Heart right ventricle (tissue), 16 donors: ENCODE measurements at regions not wholly inside any gene's neighbourhood (a gene's known extent, or its start where the extent isn't known, plus 50 kb on each side); places are given as distances from the start of the nearest gene placed in this dataset.
"Not testable (repeated sequence)": the region's sequence is repeated elsewhere in the genome, so short reads cannot be mapped to it uniquely, and the experiment has no call there.

ENCODE experiments used
- ATAC-seq, 8 donors: fragments of 200-7000 bp; cut with Tn5 transposase; one replicate each; pipeline ENCODE4 v1.9.1; 2020; ENCODE audit warnings: mild to moderate bottlenecking in 8 of 8, moderate library complexity in 8 of 8, moderate number of reproducible peaks in 1 of 8
- DNase-seq, 2 donors: peaks; one replicate each; pipeline ENCODE4 v3.0.0-alpha.2; 2020
- H3K27ac ChIP-seq, 10 donors: fragments of 200-600 bp; sonication (generic) in 2 of 10; one replicate each; pipeline versions ENCODE4 v1.5.0 to v1.8.0; 2020 to 2022; ENCODE audit warnings: mild to moderate bottlenecking in 3 of 10
- H3K27me3 ChIP-seq, 7 donors: fragments of 200-600 bp; one replicate each; pipeline ENCODE4 v1.8.0; 2021 to 2022; ENCODE audit warnings: mild to moderate bottlenecking in 2 of 7
- H3K36me3 ChIP-seq, 9 donors: fragments of 200-600 bp; sonication (generic) in 1 of 9; one replicate each; pipeline versions ENCODE4 v1.5.0 to v1.8.0; 2020 to 2022; ENCODE audit warnings: mild to moderate bottlenecking in 2 of 9
- H3K4me1 ChIP-seq, 9 donors: fragments of 200-600 bp; sonication (generic) in 1 of 9; one replicate each; pipeline versions ENCODE4 v1.5.0 to v1.8.0; 2020 to 2022; ENCODE audit warnings: mild to moderate bottlenecking in 4 of 9
- H3K4me3 ChIP-seq, 10 donors: fragments of 200-600 bp; sonication (generic) in 2 of 10; one replicate each; pipeline versions ENCODE4 v1.5.0 to v1.8.0; 2020 to 2022; ENCODE audit warnings: mild to moderate bottlenecking in 7 of 10, moderate library complexity in 2 of 10
- H3K9me3 ChIP-seq, 11 donors: fragments of 200-600 bp in 10 of 11; sonication (generic) in 2 of 11; one replicate each; pipeline versions ENCODE4 v1.5.0 to v1.8.0; 2013 to 2022; ENCODE audit warnings: mild to moderate bottlenecking in 2 of 11, control low read depth in 1 of 11, moderate library complexity in 1 of 11
- WGBS, 2 donors: extraction: QIAGEN DNeasy Blood & Tissue Kit; methylation state at CpG; one replicate each; pipeline ENCODE4 v1.1.7; 2013; ENCODE audit warnings: inconsistent platforms in 1 of 2; 5-methylcytosine and 5-hydroxymethylcytosine counted together
- intact Hi-C, 10 donors: fragments of 100-400 bp; cut with DNase I; formaldehyde crosslinking; loops; one replicate each; pipeline versions ENCODE4 v1.11.1 to v1.14.2; 2022
- TF ChIP-seq, protein P1 (sequence below), 9 donors: fragments of 200-600 bp; sonication (generic) in 2 of 9; IDR thresholded peaks; one replicate each; pipeline versions ENCODE4 v1.5.0 to v1.8.0; 2021 to 2022; ENCODE audit warnings: antibody characterized with exemption in 9 of 9, mild to moderate bottlenecking in 5 of 9, moderate library complexity in 1 of 9
- donor health status: Arrhythmogenic right ventricular cardiomyopathy.
- donor health status: ischemic (EF 13 %, LVEDD 7.1; RV severe dilation, severe dysfunction).
- donor health status: healthy with polysubstance abuse.
- donor health status: DM: no; HTN: yes; CAD: no.
- donor health status: DM: no; HTN: no; CAD: no.
- donor health status: ischemic (EF 25% LVEDD 6.9; RV normal size, moderate dysfunction).
- donor health status: ischemic (EF 25% LVEDD 5.7; RV mildly dilated, moderate dysfunction).
- donor health status: healthy.
- donor health status: DM: yes; HTN: yes; CAD: no.
- donor health status: Ischemic cardiomyopathy.
- donor health status: ischemic (EF 35%, LVEDD 5.7; RV mildly dilated, moderate dysfunction).
- donor health status: nonischemic (EF 11% LVEDD 7.7; RV severe dilation, severe dysfunction).
- donor health status: DM: yes; HTN: yes; CAD: no.
- donor health status: PGD.
- donor health status: ischemic (EF 29% LVEDD 5.4; RV normal size, mild dysfunction).
- donor health status: nonischemic (EF 23%, LVEDD 6.1; RV moderate dilation, normal function).

DNA sequence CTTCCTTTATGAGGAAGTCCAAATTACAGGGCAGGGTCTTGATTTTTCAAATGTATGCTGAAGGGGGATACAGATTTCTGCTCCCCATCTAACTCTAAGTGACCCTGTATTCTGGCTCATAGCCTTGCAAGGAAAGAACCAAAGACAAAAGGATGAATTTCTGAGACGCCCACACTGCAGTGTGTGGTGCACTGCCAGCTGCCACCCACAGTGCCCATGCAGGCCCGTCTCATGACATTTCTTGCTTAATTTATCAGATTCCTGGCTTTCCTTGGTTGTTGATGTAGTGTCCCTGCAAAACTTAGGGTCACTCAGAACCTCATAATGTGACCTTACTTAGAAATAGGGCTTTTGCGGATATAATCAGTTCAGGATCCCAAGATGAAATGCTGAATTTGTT lies 68.0 kb downstream of the CBLN4 start:
- H3K4me3 ChIP-seq, result no peak overlapping the region
- H3K27me3 ChIP-seq, result no peaks in the 10 kb centered on the region
- intact Hi-C loops, result no loop called here
- H3K4me1 ChIP-seq, result no peaks in the 10 kb centered on the region
- H3K27ac ChIP-seq, result no peak overlapping the region
- ATAC-seq (no peak), DNase-seq (no peak)
- TF ChIP-seq, protein P1, sequence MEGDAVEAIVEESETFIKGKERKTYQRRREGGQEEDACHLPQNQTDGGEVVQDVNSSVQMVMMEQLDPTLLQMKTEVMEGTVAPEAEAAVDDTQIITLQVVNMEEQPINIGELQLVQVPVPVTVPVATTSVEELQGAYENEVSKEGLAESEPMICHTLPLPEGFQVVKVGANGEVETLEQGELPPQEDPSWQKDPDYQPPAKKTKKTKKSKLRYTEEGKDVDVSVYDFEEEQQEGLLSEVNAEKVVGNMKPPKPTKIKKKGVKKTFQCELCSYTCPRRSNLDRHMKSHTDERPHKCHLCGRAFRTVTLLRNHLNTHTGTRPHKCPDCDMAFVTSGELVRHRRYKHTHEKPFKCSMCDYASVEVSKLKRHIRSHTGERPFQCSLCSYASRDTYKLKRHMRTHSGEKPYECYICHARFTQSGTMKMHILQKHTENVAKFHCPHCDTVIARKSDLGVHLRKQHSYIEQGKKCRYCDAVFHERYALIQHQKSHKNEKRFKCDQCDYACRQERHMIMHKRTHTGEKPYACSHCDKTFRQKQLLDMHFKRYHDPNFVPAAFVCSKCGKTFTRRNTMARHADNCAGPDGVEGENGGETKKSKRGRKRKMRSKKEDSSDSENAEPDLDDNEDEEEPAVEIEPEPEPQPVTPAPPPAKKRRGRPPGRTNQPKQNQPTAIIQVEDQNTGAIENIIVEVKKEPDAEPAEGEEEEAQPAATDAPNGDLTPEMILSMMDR (IDR thresholded peaks at IDR 0.05), result no peak
- WGBS, 2 donors, result 75 to 78% methylated on average over 3 of the region's 3 CpGs
- H3K9me3 ChIP-seq, result peaks cover 0 to 15% (median 0%) of the 10 kb centered on the region in 11 donors
- no peaks in the 10 kb centered on the region for H3K36me3 ChIP-seq

DNA sequence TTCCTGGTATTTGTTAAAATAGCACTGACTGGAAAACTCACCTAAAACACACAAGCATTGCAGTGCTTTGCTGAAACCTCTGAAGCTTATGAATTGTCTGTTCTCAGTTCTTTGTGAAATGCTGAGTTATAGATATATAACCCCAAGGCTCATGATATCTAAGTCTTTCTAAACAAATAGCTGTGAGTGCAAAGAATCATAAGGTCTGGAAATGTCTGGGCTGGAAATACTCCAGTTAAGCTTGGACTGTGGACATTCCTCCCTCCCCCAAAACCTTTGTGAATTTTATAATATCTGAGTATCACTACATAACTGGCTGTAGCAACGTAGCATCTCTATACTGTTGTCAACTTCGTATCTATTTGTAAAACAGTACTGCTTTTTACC lies 69.1 kb downstream of the CBLN4 start:
- Histone ChIP-seq H3K27me3 (no peaks in the 10 kb centered on the region), H3K4me1 (no peaks in the 10 kb centered on the region), H3K9me3 (peaks cover 0 to 15% (median 0%) of the 10 kb centered on the region in 11 donors), H3K4me3 (no peak overlapping the region), H3K36me3 (no peaks in the 10 kb centered on the region), H3K27ac (no peak overlapping the region)
- DNase-seq (no peak), ATAC-seq (no peak)
- 56 to 62% methylated on average over 2 of the region's 2 CpGs for WGBS, 2 donors
- intact Hi-C loops, result no loop called here
- TF ChIP-seq, protein P1 (IDR thresholded peaks at IDR 0.05), result no peak

DNA sequence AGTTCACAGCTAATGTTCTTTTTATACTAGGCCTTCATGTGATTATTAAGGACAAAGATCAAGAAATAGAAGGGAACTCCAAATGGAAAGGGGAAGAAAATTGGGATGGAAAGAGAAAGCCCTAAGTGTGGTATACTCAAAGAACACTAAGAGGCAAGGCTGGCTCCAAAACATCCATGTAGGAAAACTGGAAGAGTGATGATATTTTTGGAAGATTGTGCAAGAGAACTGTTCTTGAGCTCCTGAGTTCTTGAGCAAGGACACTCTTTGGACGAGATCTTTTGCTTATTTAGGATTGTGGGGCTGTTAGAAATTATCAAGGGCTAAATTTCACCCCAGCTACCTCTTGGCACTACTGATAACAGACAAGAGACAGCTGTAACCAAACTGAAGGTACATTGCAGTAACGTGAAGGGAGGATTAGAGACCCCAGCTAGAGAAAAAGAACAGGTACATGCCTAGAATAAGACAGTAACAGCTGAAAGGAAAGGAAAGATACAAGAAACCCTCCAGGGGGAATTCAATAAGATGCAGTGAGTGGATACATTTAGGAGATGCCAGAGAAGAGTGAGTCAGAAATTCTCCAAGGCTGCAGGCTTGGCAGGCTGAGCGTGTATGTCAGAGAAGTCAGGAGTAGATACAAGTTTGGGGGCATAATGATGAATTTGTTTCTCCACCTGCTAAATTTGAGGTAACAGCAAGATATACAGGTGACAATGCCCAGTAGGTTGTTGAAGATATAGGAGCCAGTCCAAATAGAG lies 69.7 kb downstream of the CBLN4 start:
- 32 to 41% methylated on average over 3 of the region's 3 CpGs for WGBS, 2 donors
- ATAC-seq, result no peak
- Histone ChIP-seq H3K27ac (no peak overlapping the region), H3K27me3 (no peaks in the 10 kb centered on the region), H3K4me1 (no peaks in the 10 kb centered on the region), H3K36me3 (no peaks in the 10 kb centered on the region), H3K4me3 (no peak overlapping the region), H3K9me3 (peaks cover 0 to 15% (median 0%) of the 10 kb centered on the region in 11 donors)
- intact Hi-C loops, result no loop called here
- TF ChIP-seq, protein P1 (IDR thresholded peaks at IDR 0.05), result no peak
- DNase-seq, result no peak

DNA sequence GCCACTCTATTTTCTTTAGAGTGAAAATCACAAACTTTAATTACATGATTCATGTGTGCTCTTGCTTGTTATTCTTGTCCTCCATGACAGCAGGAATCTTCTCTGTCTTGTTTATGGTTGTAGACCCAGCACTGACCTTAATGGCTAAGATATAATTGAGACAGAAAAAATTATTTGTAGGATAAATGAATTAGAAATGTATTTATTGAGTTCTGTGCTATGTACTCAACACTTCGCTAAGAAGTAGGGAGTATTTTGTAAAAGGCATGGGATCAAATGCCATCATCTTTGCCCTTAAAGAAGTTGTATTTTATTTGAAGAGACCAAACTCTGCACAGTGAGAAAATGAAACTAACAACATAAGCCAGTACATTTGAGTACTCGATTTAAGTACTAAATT lies 71.2 kb downstream of the CBLN4 start:
- no peaks in the 10 kb centered on the region for H3K4me1 ChIP-seq
- DNase-seq, result no peak
- no peaks in the 10 kb centered on the region for H3K27me3 ChIP-seq
- intact Hi-C loops, result no loop called here
- no peaks in the 10 kb centered on the region for H3K36me3 ChIP-seq
- TF ChIP-seq, protein P1 (IDR thresholded peaks at IDR 0.05), result no peak
- no peak overlapping the region for H3K4me3 ChIP-seq
- peaks cover 0 to 15% (median 0%) of the 10 kb centered on the region in 11 donors for H3K9me3 ChIP-seq
- no peak for ATAC-seq
- WGBS, 2 donors, result 77 to 80% methylated on average over 2 of the region's 2 CpGs
- H3K27ac ChIP-seq, result no peak overlapping the region

DNA sequence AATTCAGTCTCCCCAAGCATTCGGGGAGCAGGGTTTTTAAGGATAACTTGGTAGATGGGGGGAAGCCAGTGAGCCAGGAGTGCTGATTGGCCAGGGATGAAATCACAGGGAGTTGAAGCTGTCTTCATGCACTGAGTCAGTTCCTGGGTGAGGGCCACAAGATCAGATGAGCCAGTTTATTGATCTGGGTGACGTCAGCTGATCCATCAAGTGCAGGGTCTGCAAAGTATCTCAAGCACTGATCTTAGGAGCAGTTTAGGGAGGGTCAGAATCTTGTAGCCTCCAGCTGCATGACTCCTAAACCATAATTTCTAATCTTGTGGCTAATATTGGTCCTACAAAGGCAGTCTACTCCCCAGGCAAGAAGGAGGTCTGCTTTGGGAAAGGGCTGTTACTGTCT lies 74.4 kb downstream of the CBLN4 start:
- ATAC-seq, H3K4me1 ChIP-seq, H3K27me3 ChIP-seq, H3K36me3 ChIP-seq, H3K4me3 ChIP-seq, intact Hi-C loops, DNase-seq, H3K9me3 ChIP-seq, H3K27ac ChIP-seq: not testable (repeated sequence)
- WGBS, 2 donors, result 61 to 73% methylated on average over 2 of the region's 2 CpGs
